Uterus (tissue), 3 donors: ENCODE measurements at regions not wholly inside any gene's neighbourhood (a gene's known extent, or its start where the extent isn't known, plus 50 kb on each side); places are given as distances from the start of the nearest gene placed in this dataset.

ENCODE experiments used
- DNase-seq, 2 donors: peaks; one replicate each; pipeline ENCODE4 v3.0.0-alpha.2; 2019 to 2020
- H3K27ac ChIP-seq, 2 donors: fragments of 200-600 bp; sonication (generic); 1 replicate in 1 of 2; 2 replicates in 1 of 2; pipeline ENCODE4 v1.5.1; 2016 to 2018
- H3K27me3 ChIP-seq, 2 donors: fragments of 200-600 bp; sonication (generic); one replicate each; pipeline ENCODE4 v1.5.1; 2018 to 2019; ENCODE audit warnings: control low read depth in 1 of 2
- H3K36me3 ChIP-seq, 2 donors: fragments of 200-600 bp; sonication (generic); one replicate each; pipeline ENCODE4 v1.5.1; 2019; ENCODE audit warnings: control low read depth in 1 of 2
- H3K4me1 ChIP-seq, 2 donors: fragments of 200-600 bp; sonication (generic); one replicate each; pipeline ENCODE4 v1.5.1; 2018 to 2019; ENCODE audit warnings: control low read depth in 1 of 2
- H3K4me3 ChIP-seq, 2 donors: fragments of 200-600 bp; sonication (generic); 1 replicate in 1 of 2; 2 replicates in 1 of 2; pipeline ENCODE4 v1.5.1; 2018 to 2019; ENCODE audit warnings: mild to moderate bottlenecking in 1 of 2
- H3K9me3 ChIP-seq, 2 donors: fragments of 200-600 bp; sonication (generic); one replicate each; pipeline ENCODE4 v1.5.1; 2019; ENCODE audit warnings: control low read depth in 1 of 2
- CTCF ChIP-seq, 4 experiments: fragments of 200-600 bp in 2 of 4; fragments of 450-650 bp in 2 of 4; sonication (generic) in 2 of 4; IDR thresholded peaks; one replicate each; pipeline ENCODE4 v1.5.1; 2016 to 2019; ENCODE audit warnings: antibody characterized with exemption in 4 of 4, mild to moderate bottlenecking in 2 of 4, moderate library complexity in 1 of 4
- POLR2A ChIP-seq, 2 donors: fragments of 450-650 bp; IDR thresholded peaks; one replicate each; pipeline ENCODE4 v1.6.1; 2016; ENCODE audit warnings: antibody characterized with exemption in 2 of 2, mild to moderate bottlenecking in 1 of 2, moderate library complexity in 1 of 2
- intact Hi-C: fragments of 100-400 bp; cut with DNase I; formaldehyde crosslinking; loops from one replicate; pipeline ENCODE4 v1.15.1; 2023; ENCODE audit warnings: low total_unique reads
- donor health status: DM: yes; HTN: yes; CAD: no.

DNA sequence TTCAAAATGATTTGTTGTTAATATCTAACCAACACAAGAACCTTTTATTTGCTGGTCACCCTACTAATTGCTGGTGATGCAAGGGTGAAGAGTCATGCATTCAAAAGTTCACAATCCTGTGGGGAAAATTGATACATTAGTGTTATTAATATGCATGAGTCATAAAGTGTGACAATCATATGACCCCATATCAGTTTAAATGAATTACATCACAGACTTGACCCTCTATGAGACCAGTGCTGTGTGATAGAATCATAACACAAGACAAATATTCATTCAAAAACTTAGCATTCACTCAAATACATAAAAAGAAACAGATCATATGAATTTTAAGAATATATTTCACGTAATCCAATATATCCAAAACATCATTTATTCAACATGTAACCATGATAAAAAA, 304.6 kb upstream of the CDH12 start:
- Histone ChIP-seq H3K27me3 (no peaks in the 10 kb centered on the region), H3K4me3 (no peak overlapping the region), H3K9me3 (no peaks in the 10 kb centered on the region), H3K36me3 (no peaks in the 10 kb centered on the region), H3K4me1 (no peaks in the 10 kb centered on the region), H3K27ac (no peak overlapping the region)
- no peak for DNase-seq
- TF ChIP-seq CTCF (IDR thresholded peaks at IDR 0.05) (no peak), POLR2A (IDR thresholded peaks at IDR 0.05) (no peak)
- intact Hi-C loops: no loop called here

- H3K27me3 ChIP-seq: no peaks in the 10 kb centered on the region
- no peak overlapping the region for H3K27ac ChIP-seq
- no peak for TF ChIP-seq POLR2A (IDR thresholded peaks at IDR 0.05)
- no peak for TF ChIP-seq CTCF (IDR thresholded peaks at IDR 0.05)
- intact Hi-C loops: no loop called here
- H3K36me3 ChIP-seq: no peaks in the 10 kb centered on the region
- no peaks in the 10 kb centered on the region for H3K9me3 ChIP-seq
- no peaks in the 10 kb centered on the region for H3K4me1 ChIP-seq
- DNase-seq: no peak
- no peak overlapping the region for H3K4me3 ChIP-seq
These were observed 304.0 kb upstream of the CDH12 start for GRCh38 chr5:23157169-23157568.

DNA sequence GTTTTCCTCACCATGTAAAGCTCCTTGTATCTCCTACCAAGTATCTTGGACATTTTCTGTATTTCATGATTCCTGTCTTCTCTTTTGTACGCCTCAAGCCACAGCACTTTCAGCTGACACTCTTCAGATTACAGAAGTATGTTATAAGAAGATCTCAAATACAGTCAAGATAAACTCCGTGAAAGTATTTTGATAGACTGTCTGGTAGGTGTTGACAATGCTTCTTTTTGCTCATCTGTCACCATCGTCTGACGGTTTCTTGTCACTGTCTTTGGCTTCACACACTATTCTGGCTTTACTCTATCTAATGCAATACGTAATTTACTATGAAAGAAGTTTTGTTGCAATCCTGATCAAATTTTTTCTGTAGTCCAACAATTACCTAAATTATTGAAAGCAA, 294.5 kb upstream of the CDH12 start:
- no peaks in the 10 kb centered on the region for H3K4me1 ChIP-seq
- H3K27me3 ChIP-seq: no peaks in the 10 kb centered on the region
- H3K4me3 ChIP-seq: no peak overlapping the region
- no peak for DNase-seq
- intact Hi-C loops: no loop called here
- H3K27ac ChIP-seq: no peak overlapping the region
- H3K9me3 ChIP-seq: no peaks in the 10 kb centered on the region
- TF ChIP-seq POLR2A (IDR thresholded peaks at IDR 0.05): no peak
- TF ChIP-seq CTCF (IDR thresholded peaks at IDR 0.05): no peak
- no peaks in the 10 kb centered on the region for H3K36me3 ChIP-seq

GRCh38 chr5:23146183-23146582, 293.0 kb upstream of the CDH12 start:
- no peak overlapping the region for H3K27ac ChIP-seq
- DNase-seq: no peak
- no peaks in the 10 kb centered on the region for H3K4me1 ChIP-seq
- TF ChIP-seq CTCF (IDR thresholded peaks at IDR 0.05): no peak
- H3K36me3 ChIP-seq: no peaks in the 10 kb centered on the region
- H3K9me3 ChIP-seq: no peaks in the 10 kb centered on the region
- no peak overlapping the region for H3K4me3 ChIP-seq
- no peaks in the 10 kb centered on the region for H3K27me3 ChIP-seq
- intact Hi-C loops: no loop called here

GRCh38 chr5:23139338-23140171, 286.4 kb upstream of the CDH12 start:
- Histone ChIP-seq H3K36me3 (no peaks in the 10 kb centered on the region), H3K9me3 (no peaks in the 10 kb centered on the region), H3K27ac (no peak overlapping the region), H3K27me3 (no peaks in the 10 kb centered on the region), H3K4me1 (no peaks in the 10 kb centered on the region), H3K4me3 (no peak overlapping the region)
- TF ChIP-seq POLR2A (IDR thresholded peaks at IDR 0.05) (no peak), CTCF (IDR thresholded peaks at IDR 0.05) (no peak)
- intact Hi-C loops: no loop called here
- DNase-seq: no peak
